Fibroblast of skin of right quadriceps (primary cell): ENCODE measurements at regions not wholly inside any gene's neighbourhood (a gene's known extent, or its start where the extent isn't known, plus 50 kb on each side); places are given as distances from the start of the nearest gene placed in this dataset.

Experiments used
- DNase-seq: peaks from one replicate; pipeline ENCODE4 v3.0.0-alpha.2; 2013

GRCh38 chr13:40123962-40124632, 468.6 kb downstream of the COG6 start:
- no peak for DNase-seq

DNA sequence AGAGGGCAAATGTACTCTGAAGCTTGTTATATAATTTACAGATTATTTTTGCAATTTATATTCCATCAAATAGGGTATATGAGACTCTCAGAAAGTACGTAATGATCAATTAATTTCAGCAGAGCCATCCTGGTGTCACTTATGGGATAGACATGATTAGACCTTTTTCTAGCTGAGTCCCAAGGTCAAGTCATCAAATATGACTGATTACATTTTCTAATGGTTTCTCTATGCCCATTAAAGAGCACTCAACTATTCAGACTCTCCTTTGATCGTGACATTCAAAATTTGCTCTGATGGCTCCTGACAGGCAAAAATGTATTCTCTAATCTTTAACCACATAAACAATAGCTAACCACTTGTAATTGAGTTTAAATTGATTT, 469.2 kb downstream of the COG6 start:
- DNase-seq: no peak

DNA sequence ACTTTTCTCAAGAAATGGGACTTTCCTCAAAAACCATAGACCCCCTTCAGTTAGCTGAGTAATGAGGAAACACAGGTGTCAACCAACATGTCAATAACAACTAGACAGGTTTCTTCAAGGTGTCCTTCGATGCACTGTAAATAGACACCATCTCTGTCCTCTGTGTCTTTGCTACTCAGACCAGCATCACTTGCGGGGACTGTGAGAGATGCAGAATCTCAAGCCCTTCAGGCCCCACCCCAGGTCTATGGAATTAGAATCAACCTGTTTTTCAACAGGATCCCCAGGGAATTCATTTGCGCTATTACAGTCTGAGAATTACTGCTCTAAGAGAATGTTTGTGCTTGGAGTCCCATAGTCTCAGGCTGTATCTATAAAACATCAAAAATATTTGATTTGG, 469.9 kb downstream of the COG6 start:
- no peak for DNase-seq

GRCh38 chr13:40126306-40127085, 471.0 kb downstream of the COG6 start:
- no peak for DNase-seq

GRCh38 chr13:40127476-40127875, 472.0 kb downstream of the COG6 start:
- no peak for DNase-seq

DNA sequence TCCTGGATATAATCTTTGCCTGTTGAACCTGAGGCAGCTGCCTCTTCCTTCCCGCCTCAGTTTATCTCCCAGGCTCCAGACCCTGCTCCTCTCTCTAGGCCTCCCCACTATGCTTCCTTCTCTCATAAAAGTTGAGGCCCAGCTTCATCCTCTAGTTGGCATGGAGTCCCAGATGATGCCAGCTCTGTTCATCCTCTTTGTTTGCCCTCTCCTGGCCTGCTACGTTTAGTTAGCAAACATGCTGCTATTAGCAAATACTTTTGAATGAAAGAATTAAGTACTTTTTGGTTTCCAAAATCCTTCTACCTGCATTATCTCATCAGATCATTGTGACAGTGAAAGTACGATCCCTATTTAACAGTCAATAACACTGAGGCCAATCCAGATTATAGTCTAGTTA, 472.5 kb downstream of the COG6 start:
- DNase-seq: no peak

- DNase-seq: no peak
Observed at GRCh38 chr13:40129467-40129866, 474.0 kb downstream of the COG6 start.

GRCh38 chr13:40130871-40131636, 475.6 kb downstream of the COG6 start:
- no peak for DNase-seq

DNA sequence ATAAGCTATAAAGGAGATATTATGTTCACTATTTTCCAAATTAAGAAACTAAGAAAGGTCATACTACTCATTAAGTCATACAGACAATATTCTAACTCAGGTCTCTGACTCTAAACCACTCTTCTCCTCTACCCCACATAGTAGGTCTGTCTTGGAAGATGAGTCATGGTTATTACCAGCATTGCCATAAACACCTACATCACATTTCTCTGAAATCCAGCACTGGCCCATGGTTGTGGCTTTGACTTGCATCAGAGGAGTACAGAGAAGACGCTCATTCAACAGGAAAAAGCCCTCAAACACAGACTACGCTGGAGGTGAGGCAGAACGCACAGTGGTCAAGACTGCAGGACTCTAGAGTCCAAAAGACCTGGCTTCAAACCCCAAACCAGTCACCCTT, 476.8 kb downstream of the COG6 start:
- no peak for DNase-seq

DNA sequence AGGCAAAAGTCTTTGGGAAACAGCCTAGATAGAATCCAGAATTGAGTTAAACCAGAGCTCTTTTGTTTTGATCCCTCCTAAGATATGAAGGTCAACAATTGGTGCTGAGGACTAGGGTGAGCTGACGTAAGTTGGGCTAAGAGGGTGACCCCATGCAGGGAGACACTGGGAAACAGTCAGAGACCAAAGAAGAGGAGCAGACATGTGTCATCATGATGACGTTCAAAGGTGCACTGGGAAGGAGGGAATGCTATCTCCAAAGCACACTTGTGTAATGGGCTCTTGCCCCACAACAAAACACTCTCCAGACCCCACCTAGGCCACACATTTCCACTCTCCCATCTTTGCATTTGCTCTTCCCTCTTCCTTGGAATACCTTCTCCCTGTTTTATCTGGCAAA, 481.4 kb downstream of the COG6 start:
- DNase-seq: no peak

GRCh38 chr13:40137400-40137799, 481.9 kb downstream of the COG6 start:
- DNase-seq: no peak

- no peak for DNase-seq
Observed at GRCh38 chr13:40139896-40140520, 484.5 kb downstream of the COG6 start.

GRCh38 chr13:40141859-40142555, 486.5 kb downstream of the COG6 start:
- no peak for DNase-seq

GRCh38 chr13:40143106-40143505, 487.6 kb downstream of the COG6 start:
- no peak for DNase-seq

GRCh38 chr13:40143559-40143958, 488.1 kb downstream of the COG6 start:
- DNase-seq: no peak

- no peak for DNase-seq
Observed at GRCh38 chr13:40145139-40145538, 489.7 kb downstream of the COG6 start.

GRCh38 chr13:40146063-40146462, 490.6 kb downstream of the COG6 start:
- DNase-seq: no peak

DNA sequence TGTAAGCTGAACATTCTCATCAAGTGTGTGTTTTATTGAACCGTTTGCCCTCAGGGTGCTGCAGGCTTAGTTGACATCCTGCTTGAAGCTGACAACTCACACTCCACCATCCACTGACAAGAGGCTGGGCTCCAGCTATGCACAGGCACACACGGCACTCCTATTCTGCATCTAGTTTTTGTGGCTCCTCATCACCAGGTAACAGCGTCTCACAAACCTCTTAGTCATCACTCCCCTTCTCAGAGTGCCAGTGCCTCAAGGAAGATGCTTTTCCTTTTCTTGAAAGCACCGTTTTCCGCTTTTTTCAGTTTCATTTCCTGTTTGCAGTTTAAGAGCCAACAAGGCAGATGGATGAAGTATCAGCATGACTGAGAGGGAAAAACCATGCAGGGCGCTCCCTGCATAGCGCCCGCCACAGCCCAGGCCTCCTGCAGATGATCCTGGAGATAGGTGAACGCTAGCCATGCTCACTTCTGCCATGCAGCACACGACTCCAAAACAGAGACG, 491.2 kb downstream of the COG6 start:
- no peak for DNase-seq

DNA sequence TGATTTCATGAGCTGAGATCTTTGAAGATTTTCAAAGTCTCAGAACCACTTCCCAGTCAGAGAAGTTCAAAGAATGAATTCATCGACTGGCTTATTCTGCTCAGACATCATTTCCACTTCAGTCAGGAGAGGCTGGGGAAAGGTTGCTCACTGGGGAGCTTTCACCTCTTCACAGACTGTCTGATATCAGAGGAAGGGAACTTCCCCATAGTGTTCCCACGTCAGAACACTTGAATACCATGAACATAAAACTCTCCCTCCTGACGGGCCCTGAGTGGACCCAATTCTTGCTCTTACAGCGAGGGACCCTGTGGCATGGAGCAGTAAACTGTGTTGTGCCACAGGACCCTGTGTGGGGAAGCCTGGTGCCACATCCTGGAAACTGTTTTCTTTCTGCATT, 492.6 kb downstream of the COG6 start:
- DNase-seq: no peak

DNA sequence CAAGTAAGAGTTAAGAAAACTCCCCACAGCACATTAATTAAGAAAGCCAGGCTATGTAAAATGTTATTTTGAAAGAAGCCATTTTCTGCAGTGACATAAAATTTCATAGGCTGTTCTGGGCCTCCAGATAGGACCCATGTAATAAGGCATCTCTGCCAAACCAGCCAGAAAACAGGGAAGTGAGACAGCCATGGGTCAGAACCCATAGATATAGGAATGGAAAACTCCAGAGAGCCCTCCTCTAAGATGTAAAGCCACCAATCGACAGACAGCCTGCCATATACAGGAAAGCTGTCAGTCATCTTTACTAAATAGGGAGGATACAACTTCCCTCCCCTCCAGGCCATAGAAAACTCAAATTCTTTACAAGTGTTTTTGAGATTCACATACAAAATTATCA, 493.3 kb downstream of the COG6 start:
- DNase-seq: no peak

GRCh38 chr13:40149611-40150274, 494.3 kb downstream of the COG6 start:
- peak; percentile 75 for DNase-seq

DNA sequence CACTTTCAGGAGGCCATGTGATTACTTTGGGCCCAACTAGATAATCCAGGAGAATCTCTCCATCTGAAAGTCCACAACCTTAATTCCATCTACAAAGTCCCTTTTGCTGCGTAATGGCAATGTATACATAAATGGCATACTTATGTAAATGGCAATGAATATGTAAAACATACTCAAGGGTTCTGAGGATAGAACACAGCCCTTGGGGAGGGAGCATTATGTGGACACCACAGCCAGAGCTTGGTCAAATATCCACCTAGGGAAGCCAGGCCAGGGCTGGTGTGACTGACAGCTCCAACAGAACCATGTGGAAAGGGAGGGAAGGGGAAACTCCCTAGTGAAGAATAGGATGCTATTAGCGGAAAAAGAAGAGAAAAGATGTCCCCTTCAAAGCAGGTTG, 496.2 kb downstream of the COG6 start:
- DNase-seq: no peak
